ENCODE measurements at regions not wholly inside any gene's neighbourhood (a gene's known extent, or its start where the extent isn't known, plus 50 kb on each side); places are given as distances from the start of the nearest gene placed in this dataset.

DNA sequence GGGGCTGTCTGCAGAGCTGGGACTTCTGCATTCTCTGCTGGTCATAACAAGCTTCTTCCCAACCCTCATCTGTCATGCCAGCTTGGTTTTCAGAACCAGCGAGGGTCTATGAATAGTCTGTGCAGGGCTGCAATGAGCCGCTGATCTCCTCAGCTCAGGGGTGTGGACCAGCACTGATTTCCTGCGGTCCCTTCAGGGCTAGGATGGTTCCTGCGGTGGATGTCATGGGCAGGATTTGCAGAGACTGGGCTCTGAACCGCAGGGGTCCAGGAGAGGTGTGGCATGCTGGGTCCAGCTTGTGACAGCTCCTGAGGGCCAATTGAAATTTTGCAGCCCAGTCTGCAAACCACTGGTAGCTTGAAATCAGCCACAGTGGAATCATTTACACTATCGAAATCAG, 188.2 kb upstream of the AGAP1 start:
- no peak for DNase-seq (ENCODE audit: low spot score in 2 of 2)
- H3K4me1 ChIP-seq: no peaks in the 10 kb centered on the region
- no peak overlapping the region for H3K27ac ChIP-seq
- TF ChIP-seq, protein P1, sequence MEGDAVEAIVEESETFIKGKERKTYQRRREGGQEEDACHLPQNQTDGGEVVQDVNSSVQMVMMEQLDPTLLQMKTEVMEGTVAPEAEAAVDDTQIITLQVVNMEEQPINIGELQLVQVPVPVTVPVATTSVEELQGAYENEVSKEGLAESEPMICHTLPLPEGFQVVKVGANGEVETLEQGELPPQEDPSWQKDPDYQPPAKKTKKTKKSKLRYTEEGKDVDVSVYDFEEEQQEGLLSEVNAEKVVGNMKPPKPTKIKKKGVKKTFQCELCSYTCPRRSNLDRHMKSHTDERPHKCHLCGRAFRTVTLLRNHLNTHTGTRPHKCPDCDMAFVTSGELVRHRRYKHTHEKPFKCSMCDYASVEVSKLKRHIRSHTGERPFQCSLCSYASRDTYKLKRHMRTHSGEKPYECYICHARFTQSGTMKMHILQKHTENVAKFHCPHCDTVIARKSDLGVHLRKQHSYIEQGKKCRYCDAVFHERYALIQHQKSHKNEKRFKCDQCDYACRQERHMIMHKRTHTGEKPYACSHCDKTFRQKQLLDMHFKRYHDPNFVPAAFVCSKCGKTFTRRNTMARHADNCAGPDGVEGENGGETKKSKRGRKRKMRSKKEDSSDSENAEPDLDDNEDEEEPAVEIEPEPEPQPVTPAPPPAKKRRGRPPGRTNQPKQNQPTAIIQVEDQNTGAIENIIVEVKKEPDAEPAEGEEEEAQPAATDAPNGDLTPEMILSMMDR (IDR thresholded peaks at IDR 0.05): no peak
- no peak for TF ChIP-seq POLR2A (IDR thresholded peaks at IDR 0.05)
- no peak for TF ChIP-seq POLR2AphosphoS5 (IDR thresholded peaks at IDR 0.05)
- H3K4me3 ChIP-seq: no peak overlapping the region
- H3K9me3 ChIP-seq: no peaks in the 10 kb centered on the region
- intact Hi-C loops (cut with DNase I; ENCODE audit: low total_unique reads): no loop called here
- no peaks in the 10 kb centered on the region for H3K36me3 ChIP-seq
- H3K27me3 ChIP-seq: no peaks in the 10 kb centered on the region

DNA sequence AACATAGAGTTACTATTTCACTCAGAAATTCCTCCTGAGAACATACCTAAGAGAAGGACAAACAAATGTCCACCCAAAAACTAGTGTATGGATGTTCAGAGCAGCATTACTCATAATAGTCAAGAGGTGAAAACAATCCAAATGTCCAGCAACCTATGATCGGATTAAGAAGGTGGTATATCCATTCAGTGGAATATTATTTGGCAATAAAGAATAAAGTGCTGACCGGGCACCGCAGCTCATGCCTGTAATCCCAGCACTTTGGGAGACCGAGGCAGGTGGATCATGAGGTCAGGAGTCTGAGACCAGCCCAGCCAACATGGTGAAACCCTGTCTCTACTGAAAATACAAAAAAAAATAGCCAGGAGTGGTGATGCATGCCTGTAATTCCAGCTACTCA, 182.8 kb upstream of the AGAP1 start:
- no peaks in the 10 kb centered on the region for H3K36me3 ChIP-seq
- no peak overlapping the region for H3K27ac ChIP-seq
- DNase-seq (ENCODE audit: low spot score in 2 of 2): no peak
- no peaks in the 10 kb centered on the region for H3K4me1 ChIP-seq
- intact Hi-C loops (cut with DNase I; ENCODE audit: low total_unique reads): no loop called here
- H3K9me3 ChIP-seq: no peaks in the 10 kb centered on the region
- TF ChIP-seq, protein P1 (IDR thresholded peaks at IDR 0.05): no peak
- TF ChIP-seq POLR2AphosphoS5 (IDR thresholded peaks at IDR 0.05) (no peak), POLR2A (IDR thresholded peaks at IDR 0.05) (no peak)
- H3K27me3 ChIP-seq: no peaks in the 10 kb centered on the region
- H3K4me3 ChIP-seq: no peak overlapping the region

DNA sequence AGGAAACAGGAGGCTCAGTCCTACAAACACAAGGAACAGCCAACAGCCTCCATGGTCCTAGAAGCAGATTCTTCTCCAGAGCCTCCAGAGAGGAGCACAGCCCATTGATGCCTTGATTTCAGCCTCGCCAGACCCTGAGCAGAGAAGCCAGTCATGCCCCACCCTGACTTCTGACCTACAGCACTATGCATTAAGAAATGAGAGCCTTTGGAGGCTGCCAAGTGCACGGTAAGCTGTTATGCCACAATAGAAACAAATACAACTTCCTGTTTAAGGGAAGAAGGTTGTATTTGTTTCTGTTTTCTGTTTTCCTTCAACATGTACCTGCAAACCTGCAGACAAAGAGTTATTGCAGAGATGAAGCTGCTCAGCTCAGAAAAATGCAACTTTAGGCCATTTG, 181.3 kb upstream of the AGAP1 start:
- intact Hi-C loops (cut with DNase I; ENCODE audit: low total_unique reads): no loop called here
- H3K4me3 ChIP-seq: no peak overlapping the region
- TF ChIP-seq POLR2A (IDR thresholded peaks at IDR 0.05): no peak
- no peak for TF ChIP-seq POLR2AphosphoS5 (IDR thresholded peaks at IDR 0.05)
- TF ChIP-seq, protein P1 (IDR thresholded peaks at IDR 0.05): no peak
- no peak for DNase-seq (ENCODE audit: low spot score in 2 of 2)
- no peak overlapping the region for H3K27ac ChIP-seq
- no peaks in the 10 kb centered on the region for H3K9me3 ChIP-seq
- H3K36me3 ChIP-seq: no peaks in the 10 kb centered on the region
- no peaks in the 10 kb centered on the region for H3K4me1 ChIP-seq
- H3K27me3 ChIP-seq: no peaks in the 10 kb centered on the region

DNA sequence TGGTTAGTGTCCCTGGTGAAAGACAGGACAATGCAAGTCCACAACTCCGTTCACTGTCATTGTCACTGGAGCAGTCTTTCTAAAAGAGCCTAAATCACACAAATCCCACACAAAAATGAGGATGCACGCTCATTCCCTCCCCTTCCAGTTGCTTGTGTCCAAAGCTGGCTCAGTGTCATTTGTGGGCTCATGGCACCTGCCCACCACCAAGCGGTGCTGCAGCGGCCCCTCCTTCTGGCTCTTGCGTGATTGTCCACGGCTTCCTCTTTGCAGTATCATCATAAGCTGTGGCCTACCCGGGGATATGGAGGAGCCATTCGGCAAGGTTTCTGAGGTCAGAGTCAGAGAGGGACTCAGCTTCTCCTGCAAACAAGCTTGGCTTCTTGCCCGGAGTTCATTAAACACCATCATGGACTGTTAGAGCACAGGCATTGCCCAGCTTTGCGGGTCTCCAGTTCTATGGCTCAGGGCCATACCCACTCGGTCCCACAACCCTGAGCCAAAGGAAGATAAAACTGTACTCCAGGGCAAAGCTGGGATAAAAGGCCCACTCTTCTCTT, 179.4 kb upstream of the AGAP1 start:
- Histone ChIP-seq H3K27ac (no peak overlapping the region), H3K4me3 (no peak overlapping the region), H3K27me3 (no peaks in the 10 kb centered on the region), H3K4me1 (no peaks in the 10 kb centered on the region), H3K36me3 (no peaks in the 10 kb centered on the region), H3K9me3 (no peaks in the 10 kb centered on the region)
- intact Hi-C loops (cut with DNase I; ENCODE audit: low total_unique reads): no loop called here
- TF ChIP-seq POLR2A (IDR thresholded peaks at IDR 0.05) (no peak), POLR2AphosphoS5 (IDR thresholded peaks at IDR 0.05) (no peak)
- TF ChIP-seq, protein P1 (IDR thresholded peaks at IDR 0.05): no peak
- no peak for DNase-seq (ENCODE audit: low spot score in 2 of 2)

DNA sequence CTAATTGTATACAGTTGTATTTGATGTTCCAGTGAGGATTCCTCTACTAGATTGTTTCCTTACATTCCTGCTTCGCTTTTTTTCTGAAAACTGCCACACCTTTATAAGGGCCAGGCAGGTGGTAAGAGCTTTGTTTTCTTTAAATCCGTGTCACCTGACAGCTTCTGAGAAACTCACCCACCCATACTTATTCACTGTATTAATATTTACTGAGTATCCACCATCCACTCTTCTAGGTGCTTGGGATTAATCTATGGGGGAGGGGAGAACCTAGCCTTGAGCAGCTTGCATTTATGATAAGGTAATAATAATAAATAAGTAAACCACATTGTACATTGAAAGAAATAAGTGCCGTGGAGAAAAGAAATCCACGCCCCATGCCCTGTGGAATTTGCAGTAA, 174.7 kb upstream of the AGAP1 start:
- no peak overlapping the region for H3K27ac ChIP-seq
- no peaks in the 10 kb centered on the region for H3K9me3 ChIP-seq
- peaks cover 0 to 3% of the 10 kb centered on the region in 2 donors for H3K27me3 ChIP-seq
- TF ChIP-seq, protein P1 (IDR thresholded peaks at IDR 0.05): no peak
- TF ChIP-seq POLR2AphosphoS5 (IDR thresholded peaks at IDR 0.05) (no peak), POLR2A (IDR thresholded peaks at IDR 0.05) (no peak)
- no peak overlapping the region for H3K4me3 ChIP-seq
- intact Hi-C loops (cut with DNase I; ENCODE audit: low total_unique reads): no loop called here
- no peaks in the 10 kb centered on the region for H3K4me1 ChIP-seq
- H3K36me3 ChIP-seq: no peaks in the 10 kb centered on the region
- DNase-seq (ENCODE audit: low spot score in 2 of 2): no peak

All from breast epithelium (tissue), 4 donors.